BLaER1 treated with 17β-estradiol and CSF1 and Interleukin-3, amounts not matched to agents 10 nM and 100 nM (cell line): ENCODE measurements at regions not wholly inside any gene's neighbourhood (a gene's known extent, or its start where the extent isn't known, plus 50 kb on each side); places are given as distances from the start of the nearest gene placed in this dataset.

Experiments used
- H3K27ac ChIP-seq, 11 experiments: shearing (Covaris generic); formaldehyde crosslinking; 2 replicates each; pipeline ENCODE4 v1.8.1; 2022
- H3K27me3 ChIP-seq, 11 experiments: shearing (Covaris generic); formaldehyde crosslinking; 2 replicates each; pipeline ENCODE4 v1.8.1; 2022
- H3K36me3 ChIP-seq, 11 experiments: shearing (Covaris generic); formaldehyde crosslinking; 2 replicates each; pipeline ENCODE4 v1.8.1; 2022
- H3K4me1 ChIP-seq, 10 experiments: shearing (Covaris generic); formaldehyde crosslinking; 2 replicates each; pipeline ENCODE4 v1.8.1; 2022
- H3K4me2 ChIP-seq, 11 experiments: shearing (Covaris generic); formaldehyde crosslinking; 2 replicates each; pipeline ENCODE4 v1.8.1; 2022
- H3K4me3 ChIP-seq, 10 experiments: shearing (Covaris generic); formaldehyde crosslinking; 2 replicates each; pipeline ENCODE4 v1.8.1; 2022
- H3K9ac ChIP-seq, 11 experiments: shearing (Covaris generic); formaldehyde crosslinking; 2 replicates each; pipeline ENCODE4 v1.8.1; 2022
- H3K9me3 ChIP-seq, 11 experiments: shearing (Covaris generic); formaldehyde crosslinking; replicated peaks in 1 of 11; 2 replicates each; pipeline ENCODE4 v1.8.1; 2022
- H4K20me1 ChIP-seq, 11 experiments: shearing (Covaris generic); formaldehyde crosslinking; 2 replicates each; pipeline ENCODE4 v1.8.1; 2022
- Cebpa-rat ChIP-seq, 11 experiments: shearing (Covaris generic); IDR thresholded peaks; 2 replicates each; pipeline ENCODE4 v1.8.1; 2022

GRCh38 chr1:55287723-55288122, 72.6 kb upstream of the USP24 start:
- Histone ChIP-seq H3K4me3 (peak overlapping the region; percentile 11 to 63 (median 40); a peak in 17 of 20 replicates), H3K27ac (peak overlapping the region in 10 of 11 experiments; percentile 37 to 83 (median 60); a peak in 19 of 22 replicates)

GRCh38 chr1:55286856-55287602, 71.9 kb upstream of the USP24 start:
- peak overlapping the region in 10 of 11 experiments; percentile 37 to 83 (median 60); a peak in 18 of 22 replicates for H3K27ac ChIP-seq
- peak overlapping the region in 4 of 11 experiments; percentile 53 to 67 (median 64); a peak in 8 of 22 replicates for H3K9ac ChIP-seq
- no peak for TF ChIP-seq Cebpa-rat (IDR thresholded peaks at IDR 0.05)
- H3K9me3 ChIP-seq, result peaks cover 0 to 28% (median 13%) of the 10 kb centered on the region in 11 experiments; a peak in 16 of 22 replicates
- H3K4me2 ChIP-seq, result peak overlapping the region; percentile 70 to 92 (median 86)
- no peaks in the 10 kb centered on the region for H3K27me3 ChIP-seq
- H3K4me1 ChIP-seq, result peaks cover 26 to 50% (median 41%) of the 10 kb centered on the region in 10 experiments
- no peaks in the 10 kb centered on the region for H4K20me1 ChIP-seq
- peak overlapping the region in 3 of 10 experiments; percentile 29 to 51 (median 49); a peak in 4 of 20 replicates for H3K4me3 ChIP-seq
- H3K36me3 ChIP-seq, result no peaks in the 10 kb centered on the region

More at GRCh38 chr1:55287723-55288122, 72.6 kb upstream of the USP24 start:
- Histone ChIP-seq H3K4me1 (peaks cover 26 to 50% (median 41%) of the 10 kb centered on the region in 10 experiments), H3K36me3 (no peaks in the 10 kb centered on the region), H3K9ac (peak overlapping the region in 9 of 11 experiments; percentile 10 to 67 (median 53); a peak in 14 of 22 replicates), H3K27me3 (no peaks in the 10 kb centered on the region), H3K4me2 (peak overlapping the region; percentile 70 to 92 (median 86)), H3K9me3 (peaks cover 0 to 35% (median 13%) of the 10 kb centered on the region in 11 experiments; a peak in 16 of 22 replicates), H4K20me1 (no peaks in the 10 kb centered on the region)
- no peak for TF ChIP-seq Cebpa-rat (IDR thresholded peaks at IDR 0.05)

GRCh38 chr1:55285834-55286233, 70.7 kb upstream of the USP24 start:
- Histone ChIP-seq H3K27me3 (no peaks in the 10 kb centered on the region), H3K27ac (no peak overlapping the region), H3K9me3 (peaks cover 0 to 22% (median 13%) of the 10 kb centered on the region in 11 experiments; a peak in 15 of 22 replicates), H4K20me1 (no peaks in the 10 kb centered on the region), H3K4me1 (peaks cover 26 to 50% (median 41%) of the 10 kb centered on the region in 10 experiments), H3K9ac (no peak overlapping the region), H3K36me3 (no peaks in the 10 kb centered on the region), H3K4me2 (peak overlapping the region in 9 of 11 experiments; percentile 70 to 91 (median 85); a peak in 11 of 22 replicates), H3K4me3 (no peak overlapping the region)
- TF ChIP-seq Cebpa-rat (IDR thresholded peaks at IDR 0.05), result no peak

GRCh38 chr1:55284856-55285255, 69.7 kb upstream of the USP24 start:
- no peak overlapping the region for H3K27ac ChIP-seq

GRCh38 chr1:55282058-55282457, 66.9 kb upstream of the USP24 start:
- Histone ChIP-seq H3K9me3 (no peaks in the 10 kb centered on the region), H3K4me3 (no peak overlapping the region), H3K9ac (no peak overlapping the region), H4K20me1 (no peaks in the 10 kb centered on the region), H3K4me2 (no peak overlapping the region), H3K27me3 (no peaks in the 10 kb centered on the region), H3K4me1 (peaks cover 19 to 38% (median 33%) of the 10 kb centered on the region in 10 experiments), H3K27ac (no peak overlapping the region), H3K36me3 (no peaks in the 10 kb centered on the region)
- no peak for TF ChIP-seq Cebpa-rat (IDR thresholded peaks at IDR 0.05)

More at GRCh38 chr1:55284856-55285255, 69.7 kb upstream of the USP24 start:
- H3K36me3 ChIP-seq, result no peaks in the 10 kb centered on the region
- H3K9ac ChIP-seq, result no peak overlapping the region
- H3K4me2 ChIP-seq, result peak overlapping the region in 2 of 11 experiments; percentile 82 to 86; a peak in 4 of 22 replicates
- H3K9me3 ChIP-seq, result peaks cover 0 to 12% (median 10%) of the 10 kb centered on the region in 11 experiments; a peak in 15 of 22 replicates
- no peaks in the 10 kb centered on the region for H4K20me1 ChIP-seq
- H3K4me3 ChIP-seq, result no peak overlapping the region
- no peak for TF ChIP-seq Cebpa-rat (IDR thresholded peaks at IDR 0.05)
- no peaks in the 10 kb centered on the region for H3K27me3 ChIP-seq
- peaks cover 26 to 50% (median 41%) of the 10 kb centered on the region in 10 experiments for H3K4me1 ChIP-seq

- TF ChIP-seq Cebpa-rat (IDR thresholded peaks at IDR 0.05), result no peak
- H4K20me1 ChIP-seq, result no peaks in the 10 kb centered on the region
- H3K9me3 ChIP-seq, result no peaks in the 10 kb centered on the region
- H3K36me3 ChIP-seq, result no peaks in the 10 kb centered on the region
- no peak overlapping the region for H3K9ac ChIP-seq
- no peaks in the 10 kb centered on the region for H3K27me3 ChIP-seq
- peaks cover 18 to 37% (median 27%) of the 10 kb centered on the region in 10 experiments for H3K4me1 ChIP-seq
- H3K4me3 ChIP-seq, result no peak overlapping the region
- no peak overlapping the region for H3K4me2 ChIP-seq
- H3K27ac ChIP-seq, result no peak overlapping the region
Measured at GRCh38 chr1:55280731-55281130, 65.6 kb upstream of the USP24 start.

GRCh38 chr1:55279627-55280026, 64.5 kb upstream of the USP24 start:
- Histone ChIP-seq H3K9ac (no peak overlapping the region), H3K27me3 (no peaks in the 10 kb centered on the region), H3K9me3 (no peaks in the 10 kb centered on the region), H3K4me2 (no peak overlapping the region), H4K20me1 (no peaks in the 10 kb centered on the region), H3K36me3 (no peaks in the 10 kb centered on the region), H3K4me3 (no peak overlapping the region), H3K27ac (no peak overlapping the region), H3K4me1 (peaks cover 18 to 29% (median 23%) of the 10 kb centered on the region in 10 experiments)
- TF ChIP-seq Cebpa-rat (IDR thresholded peaks at IDR 0.05), result no peak

GRCh38 chr1:55278378-55278777, 63.2 kb upstream of the USP24 start:
- TF ChIP-seq Cebpa-rat (IDR thresholded peaks at IDR 0.05), result no peak

GRCh38 chr1:55277377-55278130, 62.4 kb upstream of the USP24 start:
- Histone ChIP-seq H3K9me3 (no peaks in the 10 kb centered on the region), H3K4me2 (peak overlapping the region; percentile 34 to 79 (median 68)), H3K36me3 (no peaks in the 10 kb centered on the region), H3K4me3 (no peak overlapping the region), H4K20me1 (no peaks in the 10 kb centered on the region), H3K27ac (peak overlapping the region in 2 of 11 experiments; percentile 13 to 52; a peak in 1 of 22 replicates), H3K27me3 (no peaks in the 10 kb centered on the region), H3K4me1 (peaks cover 18 to 29% (median 23%) of the 10 kb centered on the region in 10 experiments), H3K9ac (peak overlapping the region in 3 of 11 experiments; percentile 14 to 25 (median 23); a peak in 1 of 22 replicates)
- peak in 2 of 11 experiments; percentile 1 to 9; a peak in 4 of 22 replicates for TF ChIP-seq Cebpa-rat (IDR thresholded peaks at IDR 0.05)

More at GRCh38 chr1:55278378-55278777, 63.2 kb upstream of the USP24 start:
- Histone ChIP-seq H3K9ac (no peak overlapping the region), H3K27me3 (no peaks in the 10 kb centered on the region), H4K20me1 (no peaks in the 10 kb centered on the region), H3K4me1 (peaks cover 18 to 29% (median 23%) of the 10 kb centered on the region in 10 experiments), H3K27ac (no peak overlapping the region), H3K9me3 (no peaks in the 10 kb centered on the region), H3K4me2 (peak overlapping the region in 8 of 11 experiments; percentile 43 to 71 (median 68); a peak in 11 of 22 replicates), H3K4me3 (no peak overlapping the region), H3K36me3 (no peaks in the 10 kb centered on the region)
